ENCODE measurements at regions not wholly inside any gene's neighbourhood (a gene's known extent, or its start where the extent isn't known, plus 50 kb on each side); places are given as distances from the start of the nearest gene placed in this dataset.
A peak's percentile ranks its signal among the peaks of the same experiment; 100 is the strongest.

- no peak for DNase-seq
These were observed 763.7 kb upstream of the PHF14 start for GRCh38 chr7:10210000-10210399.

- no peak for DNase-seq
These were observed 762.7 kb upstream of the PHF14 start for GRCh38 chr7:10211016-10211415.

GRCh38 chr7:10211861-10212260 is 761.8 kb upstream of the PHF14 start:
- no peak for DNase-seq

GRCh38 chr7:10212649-10213048 is 761.0 kb upstream of the PHF14 start:
- no peak for DNase-seq

GRCh38 chr7:10216462-10216861 is 757.2 kb upstream of the PHF14 start:
- no peak for DNase-seq

GRCh38 chr7:10221084-10221483 is 752.6 kb upstream of the PHF14 start:
- DNase-seq: no peak

GRCh38 chr7:10222976-10223375 is 750.7 kb upstream of the PHF14 start:
- DNase-seq: no peak

- no peak for DNase-seq
These were observed 748.4 kb upstream of the PHF14 start for GRCh38 chr7:10225275-10225674.

GRCh38 chr7:10237306-10237705 is 736.4 kb upstream of the PHF14 start:
- DNase-seq: peak; percentile 0

- no peak for DNase-seq
These were observed 735.0 kb upstream of the PHF14 start for GRCh38 chr7:10238641-10239040.

GRCh38 chr7:10239695-10240345 is 733.9 kb upstream of the PHF14 start:
- no peak for DNase-seq

GRCh38 chr7:10245406-10245805 is 728.3 kb upstream of the PHF14 start:
- DNase-seq: no peak

GRCh38 chr7:10257438-10257837 is 716.2 kb upstream of the PHF14 start:
- no peak for DNase-seq

GRCh38 chr7:10266976-10267375 is 706.7 kb upstream of the PHF14 start:
- DNase-seq: no peak

GRCh38 chr7:10268034-10268433 is 705.6 kb upstream of the PHF14 start:
- no peak for DNase-seq

GRCh38 chr7:10282909-10283308 is 690.8 kb upstream of the PHF14 start:
- no peak for DNase-seq

- DNase-seq: no peak
These were observed 689.7 kb upstream of the PHF14 start for GRCh38 chr7:10284001-10284400.

- no peak for DNase-seq
These were observed 674.3 kb upstream of the PHF14 start for GRCh38 chr7:10299384-10299783.

- no peak for DNase-seq
These were observed 673.1 kb upstream of the PHF14 start for GRCh38 chr7:10300577-10300976.

GRCh38 chr7:10308276-10308675 is 665.4 kb upstream of the PHF14 start:
- DNase-seq: no peak

GRCh38 chr7:10312942-10313341 is 660.7 kb upstream of the PHF14 start:
- DNase-seq: no peak

GRCh38 chr7:10315881-10316280 is 657.8 kb upstream of the PHF14 start:
- no peak for DNase-seq

- DNase-seq: no peak
These were observed 657.2 kb upstream of the PHF14 start for GRCh38 chr7:10316488-10316887.

- no peak for DNase-seq
These were observed 648.3 kb upstream of the PHF14 start for GRCh38 chr7:10325395-10325794.

- no peak for DNase-seq
These were observed 630.6 kb upstream of the PHF14 start for GRCh38 chr7:10343108-10343507.

- no peak for DNase-seq
These were observed 627.6 kb upstream of the PHF14 start for GRCh38 chr7:10346032-10346431.

Data from fibroblast of upper back skin (primary cell).